ENCODE measurements at regions not wholly inside any gene's neighbourhood (a gene's known extent, or its start where the extent isn't known, plus 50 kb on each side); places are given as distances from the start of the nearest gene placed in this dataset.
"Not testable (repeated sequence)": the region's sequence is repeated elsewhere in the genome, so short reads cannot be mapped to it uniquely, and the experiment has no call there.

DNA sequence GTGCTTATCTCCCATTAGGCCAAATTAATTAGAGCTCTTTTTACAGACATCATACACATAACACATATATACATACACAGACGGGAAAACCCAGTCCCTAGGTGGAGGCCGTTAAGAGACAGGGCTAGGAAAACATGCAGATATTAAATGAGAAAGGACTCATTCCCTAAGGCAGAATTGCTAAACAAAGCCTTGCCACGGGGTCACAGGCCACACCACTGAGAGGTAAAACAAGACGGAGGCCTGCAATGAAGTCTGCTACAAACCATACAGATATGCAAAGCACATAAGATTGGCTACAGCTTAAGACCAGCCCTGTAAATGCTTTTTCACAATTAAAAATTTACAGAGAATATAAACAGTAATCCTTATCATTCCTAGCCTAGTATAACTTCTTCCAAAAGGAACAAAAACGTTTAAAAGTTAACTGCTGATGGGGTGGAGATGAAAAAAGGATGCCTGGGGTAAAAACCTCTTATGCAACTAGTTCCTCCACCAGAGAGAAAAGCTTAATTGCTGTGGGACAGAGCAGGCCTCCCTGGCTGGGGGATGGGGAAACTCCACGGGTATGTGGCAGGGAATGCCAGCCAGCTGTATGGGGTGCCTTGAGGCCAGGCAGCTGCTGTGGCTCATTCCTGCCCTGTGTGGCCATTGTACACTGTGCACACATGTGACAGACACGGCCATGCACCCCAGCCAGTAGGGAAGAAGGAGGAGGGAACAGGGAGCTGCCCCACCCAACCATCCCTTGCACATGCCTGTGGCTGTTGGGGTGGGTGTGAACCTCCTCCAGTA, 481.4 kb upstream of the LMCD1 start:
- DNase-seq, result no peak

DNA sequence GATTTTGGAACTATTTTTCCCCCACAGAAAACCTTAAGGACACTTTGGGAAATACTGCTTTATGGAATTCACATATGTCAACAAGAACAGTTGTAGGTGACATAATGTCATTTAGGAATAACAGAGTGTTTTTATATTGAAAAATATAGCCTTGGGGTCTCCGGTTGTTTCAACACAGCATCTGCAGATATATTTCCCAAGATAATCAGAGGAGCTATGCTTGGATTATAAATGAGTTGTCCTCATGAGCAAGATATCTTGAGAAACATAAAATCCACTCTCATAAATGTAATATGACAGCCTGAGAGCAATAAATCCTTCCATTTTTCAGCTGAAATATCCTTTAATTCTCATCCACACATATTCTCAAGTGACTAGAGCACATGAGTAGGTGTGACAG, 473.7 kb upstream of the LMCD1 start:
- no peak for DNase-seq

DNA sequence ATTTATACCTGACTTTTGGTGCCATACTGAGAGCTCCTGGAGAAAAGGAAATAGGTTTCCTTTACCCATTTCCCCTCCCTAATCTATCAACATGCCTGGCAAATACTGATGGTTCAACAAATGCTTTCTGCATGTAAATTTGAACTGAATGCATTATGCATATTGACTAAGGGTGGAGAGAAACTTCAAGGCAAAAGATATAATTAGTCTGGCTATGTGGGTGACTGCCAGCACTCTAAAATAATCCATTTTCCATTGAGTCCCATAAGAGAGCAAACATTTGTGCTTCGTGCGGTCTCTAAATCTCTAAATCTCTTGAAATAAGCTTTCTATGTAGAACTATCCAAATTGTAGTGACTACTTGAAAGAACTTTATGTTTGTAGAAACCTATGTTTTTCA, 451.3 kb upstream of the LMCD1 start:
- no peak for DNase-seq

DNA sequence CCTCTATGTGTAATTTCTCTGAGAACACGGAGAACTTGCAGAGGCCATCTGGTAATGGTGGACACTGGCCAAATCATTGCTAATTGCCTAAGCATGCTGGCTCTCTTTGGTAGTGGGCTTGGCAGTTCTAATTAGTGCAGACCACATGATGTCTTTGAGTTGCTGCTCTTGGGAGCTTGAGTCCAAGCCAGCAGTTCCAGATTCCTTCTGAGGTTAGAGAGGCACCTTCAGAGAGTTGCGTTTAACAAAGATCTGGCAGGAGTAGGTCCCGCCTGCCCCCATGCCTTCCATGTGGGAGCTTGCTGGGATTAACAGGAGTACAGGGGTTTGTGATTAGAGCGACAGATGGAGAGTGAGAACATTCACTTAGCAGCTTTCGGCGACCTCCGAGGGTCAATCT, 449.0 kb upstream of the LMCD1 start:
- no peak for DNase-seq

GRCh38 chr3:8068135-8068534, 433.5 kb upstream of the LMCD1 start:
- not testable (repeated sequence) for DNase-seq

DNA sequence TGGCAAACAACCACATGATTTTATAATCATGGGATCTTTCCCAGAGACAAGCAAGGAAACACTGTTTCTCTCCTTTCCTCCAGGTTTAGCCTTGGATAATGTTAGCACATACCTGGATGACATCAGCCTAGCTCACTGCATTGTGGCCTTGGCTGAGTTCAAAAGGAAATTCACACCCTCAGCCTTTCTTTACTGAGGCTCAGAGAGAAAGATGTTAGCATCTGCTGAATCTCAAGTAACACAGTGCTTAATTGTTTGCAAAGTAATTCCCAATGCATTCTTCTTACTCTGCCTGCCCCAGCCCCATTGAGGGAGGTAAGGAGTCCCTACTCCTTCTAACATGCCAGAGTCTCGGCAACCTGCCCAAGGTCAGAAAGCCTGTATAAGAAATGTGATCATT, 432.2 kb upstream of the LMCD1 start:
- DNase-seq, result no peak

DNA sequence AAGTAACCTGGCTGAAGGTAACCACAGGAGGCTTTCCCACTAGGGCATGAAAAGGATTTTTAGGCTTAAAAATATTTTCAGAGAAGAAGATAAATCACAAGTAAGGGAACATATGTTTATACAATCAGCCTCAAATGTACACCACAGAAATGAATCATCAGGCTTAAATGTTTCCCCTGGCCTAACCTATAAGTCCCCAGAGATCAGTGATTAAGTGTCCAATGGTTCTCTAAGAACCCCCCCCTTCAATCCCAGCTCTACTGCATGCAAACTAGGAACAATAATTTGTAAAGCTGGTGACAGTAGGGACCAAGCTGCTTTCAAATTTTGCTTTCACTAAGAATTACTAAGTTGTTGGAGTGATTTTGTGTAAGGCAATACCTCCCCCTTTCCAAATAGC, 431.6 kb upstream of the LMCD1 start:
- no peak for DNase-seq

GRCh38 chr3:8074740-8075139, 426.9 kb upstream of the LMCD1 start:
- DNase-seq, result not testable (repeated sequence)

GRCh38 chr3:8077126-8077525, 424.5 kb upstream of the LMCD1 start:
- no peak for DNase-seq

DNA sequence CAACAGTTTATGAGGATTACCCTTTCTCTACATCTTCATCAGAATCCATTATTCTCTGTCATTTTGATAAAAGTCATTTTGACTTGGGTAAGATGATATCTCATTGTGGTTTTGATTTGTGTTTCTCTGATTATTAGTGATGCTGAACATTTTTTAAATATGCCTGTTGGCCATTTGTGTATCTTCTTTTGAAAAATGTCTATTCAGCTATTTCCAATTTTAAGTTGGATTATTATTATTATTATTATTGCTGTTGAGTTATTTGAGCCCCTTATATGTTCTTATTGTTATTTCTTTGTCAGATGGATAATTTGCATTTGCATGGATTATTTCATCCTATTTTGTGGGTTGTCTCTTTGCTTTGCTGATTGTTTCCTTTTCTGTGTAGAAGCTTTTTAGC, 421.2 kb upstream of the LMCD1 start:
- DNase-seq, result no peak

- DNase-seq, result no peak
Measured at GRCh38 chr3:8085498-8085897, 416.1 kb upstream of the LMCD1 start.

GRCh38 chr3:8087951-8088350, 413.7 kb upstream of the LMCD1 start:
- DNase-seq, result no peak

DNA sequence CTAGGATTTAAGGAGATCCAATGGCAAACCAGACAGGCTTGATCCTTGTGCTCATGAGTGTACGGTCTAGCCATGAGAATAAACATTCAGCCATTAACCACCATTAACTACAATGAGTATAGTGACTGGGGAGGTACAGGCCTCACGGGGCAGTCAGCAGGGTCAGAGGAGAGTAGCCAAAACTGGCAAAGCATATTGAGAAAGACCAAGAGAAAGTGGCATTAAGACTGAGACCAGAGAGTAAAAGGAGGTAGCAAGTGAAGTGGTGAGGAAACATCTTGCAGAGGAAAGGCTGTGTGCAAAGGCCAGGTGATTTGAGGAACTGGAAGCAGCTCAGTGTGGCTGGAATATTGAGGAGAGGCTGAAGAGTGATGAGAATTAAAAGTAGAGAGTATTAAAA, 407.2 kb upstream of the LMCD1 start:
- DNase-seq, result no peak

DNA sequence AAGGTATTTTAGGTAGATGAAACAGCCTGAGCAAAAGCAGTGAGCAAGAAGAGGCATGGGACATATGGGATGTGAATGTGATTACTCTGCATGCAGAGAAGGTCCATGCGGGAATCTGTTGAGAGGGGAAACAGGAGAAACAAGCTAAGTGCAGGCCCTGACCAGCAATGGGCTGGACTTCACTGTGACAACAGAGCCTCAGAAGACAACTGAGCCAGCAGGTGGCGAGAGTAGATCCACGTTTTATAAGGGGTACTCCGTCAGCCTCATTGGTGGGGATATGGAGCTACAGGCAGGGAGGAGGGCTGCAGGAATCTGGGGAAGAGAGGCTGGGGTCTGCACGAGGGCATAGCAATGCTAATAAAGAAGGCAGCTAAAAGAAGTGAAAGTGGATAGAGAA, 405.9 kb upstream of the LMCD1 start:
- no peak for DNase-seq

- DNase-seq, result no peak
Measured at GRCh38 chr3:8097690-8098089, 403.9 kb upstream of the LMCD1 start.

- no peak for DNase-seq
Measured at GRCh38 chr3:8103954-8104353, 397.7 kb upstream of the LMCD1 start.

DNA sequence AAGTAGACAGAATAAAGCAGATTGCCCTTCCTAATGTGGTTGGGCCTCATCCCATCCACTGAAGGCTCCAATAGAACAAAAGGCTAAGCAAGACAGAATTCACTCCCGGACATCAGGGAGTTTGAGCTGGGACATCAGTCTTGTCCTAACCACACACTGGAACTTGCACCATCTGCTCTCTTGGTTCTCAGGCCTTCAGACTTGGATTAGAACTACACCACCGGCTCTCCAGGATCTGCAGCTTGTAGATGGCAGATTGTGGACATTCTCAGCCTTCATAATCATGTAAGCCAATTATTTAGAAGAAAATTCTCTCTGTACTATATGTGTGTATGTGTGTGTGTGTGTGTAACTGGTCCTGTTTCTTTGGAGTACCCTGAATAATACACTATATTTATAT, 394.7 kb upstream of the LMCD1 start:
- DNase-seq, result no peak

DNA sequence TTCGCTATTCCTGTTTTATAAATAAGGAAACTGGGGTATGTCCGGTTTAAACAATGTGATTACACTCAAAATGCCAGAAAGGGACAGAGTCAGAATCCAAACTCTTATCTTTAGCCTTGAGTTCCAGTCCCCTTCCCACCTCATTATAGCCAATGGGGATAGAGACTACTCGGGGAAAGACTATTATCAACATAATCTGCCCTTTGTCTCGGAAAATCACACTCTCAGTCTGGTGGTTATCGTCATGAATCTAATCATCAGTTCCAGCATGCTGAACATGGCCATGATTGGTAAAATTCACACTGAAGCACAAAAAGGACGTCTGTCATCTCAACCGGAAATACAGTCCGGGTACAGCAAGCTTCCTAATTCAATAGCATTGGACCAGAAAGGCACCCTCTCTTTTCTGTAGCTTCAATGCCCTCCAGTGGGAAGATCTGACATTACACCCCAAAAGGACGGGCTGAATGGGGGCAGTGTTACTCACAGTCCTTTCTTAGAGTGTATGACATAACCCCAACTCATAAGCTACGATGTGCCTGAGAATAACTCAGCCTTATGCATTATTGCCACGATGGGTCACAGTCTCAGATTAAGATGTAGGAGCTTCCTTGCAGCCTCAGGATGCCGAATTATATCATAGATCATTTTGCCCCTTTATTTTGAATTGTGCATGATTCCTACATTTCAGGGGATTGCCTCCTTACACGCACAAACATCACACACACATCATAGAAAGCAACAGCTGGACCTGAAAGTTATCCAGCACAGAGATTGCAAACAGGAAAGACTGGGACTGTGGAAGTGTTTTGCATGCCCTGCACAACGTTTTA, 390.4 kb upstream of the LMCD1 start:
- DNase-seq, result peak; percentile 69

DNA sequence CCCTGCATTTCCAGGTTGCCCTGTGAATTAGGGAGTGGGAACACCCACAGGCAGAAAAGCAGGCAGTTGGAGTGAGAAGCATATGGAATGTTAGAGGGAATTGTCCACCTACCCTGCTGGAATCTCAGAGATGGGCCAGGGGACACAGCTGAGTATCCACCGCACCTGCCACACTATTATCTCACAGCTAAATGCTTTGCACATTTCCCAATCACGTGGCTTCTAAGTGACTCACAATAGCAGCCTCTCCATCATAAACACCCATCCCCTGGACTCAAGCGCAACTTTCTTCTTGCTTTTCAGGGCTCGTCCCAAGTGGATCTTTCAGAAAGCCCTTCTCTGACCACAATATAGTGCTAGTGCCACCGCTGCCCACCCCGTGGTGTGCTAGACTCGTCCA, 389.0 kb upstream of the LMCD1 start:
- DNase-seq, result no peak

- no peak for DNase-seq
Measured at GRCh38 chr3:8113626-8114025, 388.0 kb upstream of the LMCD1 start.

- no peak for DNase-seq
Measured at GRCh38 chr3:8128686-8129085, 372.9 kb upstream of the LMCD1 start.

GRCh38 chr3:8136553-8136952, 365.1 kb upstream of the LMCD1 start:
- DNase-seq, result no peak

GRCh38 chr3:8143186-8143585, 358.4 kb upstream of the LMCD1 start:
- DNase-seq, result no peak

DNA sequence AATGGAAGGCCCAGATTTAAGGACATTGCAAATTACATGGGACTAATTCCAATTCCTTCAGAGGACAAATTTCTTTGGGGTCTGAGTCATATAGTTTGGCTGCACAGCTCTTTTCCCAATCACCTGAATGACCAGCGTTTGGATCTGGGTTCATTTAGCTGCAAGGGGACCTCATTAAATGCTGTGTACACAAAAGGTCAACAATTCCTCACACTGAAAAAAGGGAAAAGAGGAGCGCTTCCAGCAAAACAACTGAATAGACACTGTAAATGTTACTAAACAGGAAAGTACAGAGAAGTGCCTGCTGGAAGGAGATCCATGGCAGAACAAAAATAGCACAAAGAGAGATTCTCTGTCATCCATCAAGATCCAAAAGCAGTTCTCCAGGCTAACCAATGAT, 356.0 kb upstream of the LMCD1 start:
- no peak for DNase-seq

DNA sequence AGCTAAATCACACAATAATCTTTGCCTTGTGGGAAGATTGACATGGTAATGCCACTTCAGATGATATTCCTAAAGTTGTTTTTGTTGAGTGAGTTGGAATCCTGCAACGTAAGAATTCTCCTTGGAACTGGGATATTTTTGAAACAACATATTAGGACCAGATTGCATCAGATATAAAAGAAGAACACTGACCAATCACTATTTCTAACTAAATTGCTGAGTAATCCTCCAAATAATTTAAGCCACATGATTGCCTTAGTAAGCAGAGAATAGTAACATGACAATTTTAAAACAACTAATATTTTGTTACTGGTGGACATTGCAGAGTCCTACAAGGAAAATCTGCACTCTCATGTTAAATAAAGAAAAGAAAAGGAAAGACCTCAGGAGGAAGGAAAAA, 353.9 kb upstream of the LMCD1 start:
- no peak for DNase-seq

All from DMS53 (cell line).